SU-DHL-6 (cell line): ENCODE measurements at regions not wholly inside any gene's neighbourhood (a gene's known extent, or its start where the extent isn't known, plus 50 kb on each side); places are given as distances from the start of the nearest gene placed in this dataset.

Experiments
- EZH2phosphoT487 ChIP-seq: fragments of 200-600 bp; sonication (generic), shearing (Covaris generic); conservative IDR thresholded peaks from 2 replicates; pipeline ENCODE4 v1.6.1; 2018; ENCODE audit warnings: mild to moderate bottlenecking, antibody characterized with exemption, low read length, moderate library complexity, mixed read lengths
- TF ChIP-seq, protein P1 (sequence below): fragments of 200-600 bp; sonication (generic); IDR thresholded peaks from one replicate; pipeline ENCODE4 v1.5.1; 2017; ENCODE audit warnings: antibody characterized with exemption, mild to moderate bottlenecking, low read length, moderate library complexity; ENCODE audit not compliant: insufficient read depth, poor library complexity, severe bottlenecking

DNA sequence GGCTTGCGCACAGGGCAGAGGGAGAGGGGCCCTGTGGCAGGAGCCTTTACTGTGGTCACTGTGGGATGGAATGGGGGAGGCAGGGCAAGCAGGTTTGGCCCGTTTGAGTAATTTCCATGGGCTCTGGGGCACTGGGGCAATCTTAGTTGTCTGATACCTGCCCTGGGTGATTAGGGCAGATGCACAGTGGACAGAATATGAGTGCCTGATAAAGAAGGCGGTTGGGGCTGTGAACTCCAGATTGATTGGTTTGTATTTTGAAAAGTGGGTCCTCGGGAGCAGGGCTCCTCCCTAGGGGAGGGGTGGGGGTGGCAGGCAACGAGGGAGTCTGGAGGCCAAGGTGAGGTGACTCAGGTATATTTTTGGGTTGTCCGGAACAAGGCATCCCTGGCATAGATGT, 247.5 kb downstream of the NSG2 start:
- TF ChIP-seq, protein P1, sequence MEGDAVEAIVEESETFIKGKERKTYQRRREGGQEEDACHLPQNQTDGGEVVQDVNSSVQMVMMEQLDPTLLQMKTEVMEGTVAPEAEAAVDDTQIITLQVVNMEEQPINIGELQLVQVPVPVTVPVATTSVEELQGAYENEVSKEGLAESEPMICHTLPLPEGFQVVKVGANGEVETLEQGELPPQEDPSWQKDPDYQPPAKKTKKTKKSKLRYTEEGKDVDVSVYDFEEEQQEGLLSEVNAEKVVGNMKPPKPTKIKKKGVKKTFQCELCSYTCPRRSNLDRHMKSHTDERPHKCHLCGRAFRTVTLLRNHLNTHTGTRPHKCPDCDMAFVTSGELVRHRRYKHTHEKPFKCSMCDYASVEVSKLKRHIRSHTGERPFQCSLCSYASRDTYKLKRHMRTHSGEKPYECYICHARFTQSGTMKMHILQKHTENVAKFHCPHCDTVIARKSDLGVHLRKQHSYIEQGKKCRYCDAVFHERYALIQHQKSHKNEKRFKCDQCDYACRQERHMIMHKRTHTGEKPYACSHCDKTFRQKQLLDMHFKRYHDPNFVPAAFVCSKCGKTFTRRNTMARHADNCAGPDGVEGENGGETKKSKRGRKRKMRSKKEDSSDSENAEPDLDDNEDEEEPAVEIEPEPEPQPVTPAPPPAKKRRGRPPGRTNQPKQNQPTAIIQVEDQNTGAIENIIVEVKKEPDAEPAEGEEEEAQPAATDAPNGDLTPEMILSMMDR: no peak
- TF ChIP-seq EZH2phosphoT487: no peak
